ENCODE measurements at regions not wholly inside any gene's neighbourhood (a gene's known extent, or its start where the extent isn't known, plus 50 kb on each side); places are given as distances from the start of the nearest gene placed in this dataset.
"Not testable (repeated sequence)": the region's sequence is repeated elsewhere in the genome, so short reads cannot be mapped to it uniquely, and the experiment has no call there.

DNA sequence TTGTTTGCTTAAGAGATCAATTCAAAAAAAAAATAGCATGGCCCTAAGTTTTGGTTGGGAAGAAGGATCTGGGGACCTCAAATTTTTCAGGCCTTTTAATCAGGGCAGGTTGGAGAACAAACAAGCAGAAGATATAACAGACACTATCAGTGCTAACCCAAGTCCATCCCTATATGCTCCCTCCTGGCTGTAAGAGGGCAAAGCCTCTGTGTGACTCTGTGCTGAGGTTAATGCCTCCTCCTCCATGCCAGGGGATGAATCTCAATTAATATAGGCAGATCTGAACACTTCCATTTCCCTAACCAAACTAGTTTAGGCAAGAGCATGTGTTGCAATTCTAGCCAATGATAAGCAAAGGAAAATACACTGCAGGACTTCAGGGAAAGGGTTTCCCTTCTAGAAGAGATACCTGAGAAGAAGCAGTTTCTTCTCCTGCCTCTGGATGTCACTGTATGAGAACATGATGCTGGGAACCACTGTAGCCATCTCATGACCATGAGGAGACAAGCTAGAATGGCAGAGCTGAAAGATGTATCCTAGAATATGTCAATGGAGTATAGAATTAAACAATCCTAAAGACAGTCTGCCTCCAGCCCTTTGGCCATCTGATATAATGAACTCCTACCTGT lies 76.0 kb downstream of the CHD9NB start:
- no peak for DNase-seq

DNA sequence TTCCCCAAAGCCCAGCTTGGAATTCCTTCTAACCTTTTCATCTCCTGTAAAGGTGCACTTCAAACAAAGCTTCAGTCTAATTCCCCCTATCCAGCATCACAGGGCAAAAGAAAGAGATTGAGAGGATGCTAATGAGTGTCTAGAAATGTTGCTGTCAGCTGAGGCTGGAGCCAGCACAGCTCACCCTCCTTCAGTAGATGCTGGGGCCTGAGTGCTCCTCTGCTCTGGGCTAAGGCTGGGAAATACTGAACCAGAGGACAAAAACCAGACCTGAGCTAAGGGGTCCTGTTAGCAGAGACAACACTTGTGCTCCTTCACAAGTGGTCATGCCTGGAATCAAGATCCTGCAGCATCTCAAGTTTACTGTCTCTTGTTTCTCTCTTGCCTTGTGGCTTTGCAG lies 85.0 kb downstream of the CHD9NB start:
- DNase-seq, result no peak

DNA sequence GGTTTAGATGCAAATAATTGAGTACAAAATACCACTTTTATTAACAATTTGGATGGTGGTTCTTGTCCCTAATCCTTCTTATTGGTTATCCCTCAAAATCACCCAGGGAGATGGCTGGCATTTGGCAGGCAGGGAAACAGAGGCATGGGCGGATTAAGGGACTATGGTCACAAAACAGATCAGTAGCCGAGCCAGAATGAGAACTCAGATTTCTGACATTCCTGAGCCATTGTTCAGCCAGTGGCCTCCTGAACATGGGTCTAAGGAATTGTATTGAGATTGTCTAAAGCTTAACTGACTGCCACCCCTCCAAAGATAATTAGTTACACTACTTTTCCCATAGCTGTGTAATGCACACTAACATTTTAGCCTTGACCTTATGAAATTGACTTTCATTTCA lies 88.4 kb downstream of the CHD9NB start:
- no peak for DNase-seq

DNA sequence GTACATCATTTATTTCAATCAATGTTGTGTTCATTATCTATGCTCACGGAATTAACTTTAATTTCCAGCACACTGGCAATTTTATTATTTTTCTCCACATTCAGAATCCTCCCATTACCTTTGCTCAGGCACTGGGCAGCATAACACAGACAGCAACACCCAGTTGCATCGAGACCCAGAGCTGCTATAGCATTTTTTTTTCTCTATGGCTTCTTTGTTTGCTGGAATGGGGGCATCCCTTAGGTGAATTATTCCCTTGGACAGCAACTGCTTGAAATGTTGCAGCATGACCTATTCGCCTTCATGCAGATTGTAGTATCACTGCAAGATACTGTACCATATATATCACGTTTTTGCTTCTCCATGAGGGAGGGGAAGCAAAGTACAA lies 88.8 kb downstream of the CHD9NB start:
- no peak for DNase-seq

DNA sequence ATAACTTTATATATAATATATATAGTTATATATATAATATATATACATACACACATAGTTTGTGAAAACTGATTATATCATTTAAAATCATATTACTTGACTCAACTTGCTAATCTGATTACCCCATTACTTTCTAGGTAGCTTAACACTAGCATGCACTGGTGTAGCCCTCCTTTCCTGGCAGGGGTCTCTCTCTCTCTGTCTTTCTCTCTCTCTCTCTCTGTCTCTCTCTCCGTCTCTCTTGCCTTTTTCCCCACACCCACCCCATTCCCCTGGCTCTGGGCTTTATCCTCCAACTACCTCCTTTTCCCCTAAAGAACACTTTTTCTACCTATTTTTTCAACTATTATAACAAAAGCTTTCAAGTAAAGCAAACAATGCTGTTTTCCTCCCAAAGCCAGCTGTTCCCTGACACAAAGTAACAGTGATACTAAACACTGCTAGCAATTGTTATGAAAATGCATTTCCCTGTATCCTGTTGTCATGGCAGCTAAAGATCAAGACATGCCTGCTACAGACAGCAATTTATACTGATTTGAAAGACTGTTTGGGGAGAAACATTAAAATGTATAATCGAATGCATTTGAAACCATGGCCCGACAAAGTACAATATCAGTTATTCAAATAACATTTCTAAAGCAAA lies 89.4 kb downstream of the CHD9NB start:
- DNase-seq, result no peak

DNA sequence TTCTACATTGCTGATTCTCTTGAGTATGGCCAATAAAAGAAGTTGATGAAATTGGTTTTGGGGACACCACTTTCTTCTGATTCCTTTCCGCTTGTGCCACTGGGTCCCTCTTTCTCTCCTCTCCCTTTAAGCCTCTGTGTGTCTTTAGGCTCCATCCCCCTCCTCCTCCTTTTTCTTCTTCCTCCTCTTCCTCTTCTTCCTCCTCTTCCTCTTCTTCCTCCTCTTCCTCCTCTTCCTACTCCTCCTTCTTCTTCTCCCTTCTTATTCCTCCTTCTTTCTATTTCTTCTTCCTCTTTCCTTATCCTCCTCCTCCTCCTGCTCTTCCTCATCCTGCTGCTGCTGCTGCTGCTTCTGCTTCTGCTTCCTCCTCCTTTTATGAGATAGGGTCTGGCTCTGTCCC lies 93.7 kb downstream of the CHD9NB start:
- DNase-seq, result no peak

DNA sequence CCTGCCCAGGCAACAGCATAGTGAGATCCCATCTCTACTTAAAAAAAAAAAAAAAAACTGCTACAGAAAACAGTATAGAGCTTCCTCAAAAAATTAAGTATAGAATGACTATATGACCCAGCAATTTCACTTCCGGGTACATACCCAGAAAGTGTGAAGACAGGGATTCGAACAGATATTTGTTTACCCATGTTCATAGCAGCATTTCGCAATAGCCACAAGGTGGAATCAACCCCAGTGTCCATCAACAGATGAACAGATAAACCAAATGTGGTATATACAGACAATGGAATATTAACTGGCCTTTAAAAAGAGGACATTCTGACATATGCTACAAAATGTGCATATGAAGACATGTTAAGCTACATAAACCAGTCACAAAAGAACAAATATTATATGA lies 95.5 kb downstream of the CHD9NB start:
- DNase-seq, result no peak

DNA sequence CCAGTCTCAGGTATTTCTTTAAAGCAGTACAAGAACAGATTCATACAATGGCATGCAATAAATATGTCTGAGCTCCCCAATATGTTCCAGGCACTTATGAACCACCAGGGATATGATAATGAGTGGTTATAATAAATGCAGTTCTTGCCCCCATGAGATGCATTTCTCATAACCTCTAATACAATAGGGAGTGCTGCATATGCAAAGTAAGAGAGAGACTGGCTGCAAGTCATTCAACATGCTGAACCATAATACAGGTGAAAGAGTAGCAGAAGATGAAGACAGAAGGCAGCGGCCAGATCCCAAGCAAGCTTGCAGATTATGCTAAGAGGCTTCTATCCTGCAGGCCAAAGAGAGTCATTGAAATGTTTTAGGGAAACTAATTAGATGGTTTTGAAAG lies 96.7 kb downstream of the CHD9NB start:
- DNase-seq, result no peak

DNA sequence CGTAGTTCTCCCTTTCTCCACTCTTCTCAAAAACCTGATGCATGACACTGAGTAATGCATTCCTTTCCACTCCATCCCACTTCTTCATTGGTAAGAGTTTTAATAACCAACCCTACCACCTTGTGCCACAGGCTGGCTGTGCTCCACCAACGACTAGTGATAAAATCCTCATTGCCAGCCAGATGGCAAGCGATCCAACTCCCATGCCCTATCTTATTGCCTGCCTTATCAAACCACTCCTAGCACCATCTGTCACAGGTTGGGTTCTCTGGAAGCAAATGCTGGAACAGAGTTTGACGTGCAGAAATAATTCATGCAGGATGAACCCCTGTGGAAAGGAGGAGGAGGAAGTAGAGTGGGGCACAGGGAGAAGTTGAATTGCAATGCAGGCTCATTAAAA lies 99.5 kb downstream of the CHD9NB start:
- no peak for DNase-seq

DNA sequence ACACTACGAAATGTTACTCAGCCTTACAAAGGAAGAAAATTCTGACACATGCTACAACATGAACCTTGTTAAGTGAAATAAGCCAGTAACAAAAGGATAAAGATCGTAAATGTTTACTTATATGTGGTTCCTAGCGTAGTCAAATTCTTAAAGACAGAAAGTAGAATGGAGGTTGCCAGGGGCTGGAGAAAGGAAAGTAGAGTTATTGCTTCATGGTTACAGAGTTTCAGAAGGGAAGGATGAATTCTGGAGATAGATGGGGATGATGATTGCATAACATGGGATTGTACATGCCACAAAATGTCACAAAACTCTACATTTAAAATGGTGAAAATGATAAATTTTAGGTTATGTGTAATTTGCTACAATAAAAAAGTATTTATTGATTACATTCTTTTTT lies 103.8 kb downstream of the CHD9NB start:
- no peak for DNase-seq

DNA sequence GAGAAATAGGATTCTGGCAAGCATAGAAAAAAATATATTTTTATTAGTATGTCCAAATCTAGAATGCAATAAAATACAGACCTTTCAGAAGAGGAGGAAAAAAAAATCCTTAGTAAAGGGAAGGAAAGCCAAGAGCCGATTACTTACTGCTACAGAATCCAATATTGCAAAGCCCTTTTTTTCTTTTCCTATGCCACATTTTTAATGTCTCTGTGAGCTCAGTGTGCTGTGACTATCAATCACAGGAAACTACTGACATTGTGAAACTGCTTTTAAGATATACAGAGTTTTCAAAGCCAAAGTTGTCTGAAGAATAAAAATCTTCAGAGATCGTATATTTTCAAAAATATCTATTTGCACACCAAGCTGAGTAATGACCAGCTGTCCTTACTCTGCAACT lies 120.4 kb downstream of the CHD9NB start:
- DNase-seq, result no peak

DNA sequence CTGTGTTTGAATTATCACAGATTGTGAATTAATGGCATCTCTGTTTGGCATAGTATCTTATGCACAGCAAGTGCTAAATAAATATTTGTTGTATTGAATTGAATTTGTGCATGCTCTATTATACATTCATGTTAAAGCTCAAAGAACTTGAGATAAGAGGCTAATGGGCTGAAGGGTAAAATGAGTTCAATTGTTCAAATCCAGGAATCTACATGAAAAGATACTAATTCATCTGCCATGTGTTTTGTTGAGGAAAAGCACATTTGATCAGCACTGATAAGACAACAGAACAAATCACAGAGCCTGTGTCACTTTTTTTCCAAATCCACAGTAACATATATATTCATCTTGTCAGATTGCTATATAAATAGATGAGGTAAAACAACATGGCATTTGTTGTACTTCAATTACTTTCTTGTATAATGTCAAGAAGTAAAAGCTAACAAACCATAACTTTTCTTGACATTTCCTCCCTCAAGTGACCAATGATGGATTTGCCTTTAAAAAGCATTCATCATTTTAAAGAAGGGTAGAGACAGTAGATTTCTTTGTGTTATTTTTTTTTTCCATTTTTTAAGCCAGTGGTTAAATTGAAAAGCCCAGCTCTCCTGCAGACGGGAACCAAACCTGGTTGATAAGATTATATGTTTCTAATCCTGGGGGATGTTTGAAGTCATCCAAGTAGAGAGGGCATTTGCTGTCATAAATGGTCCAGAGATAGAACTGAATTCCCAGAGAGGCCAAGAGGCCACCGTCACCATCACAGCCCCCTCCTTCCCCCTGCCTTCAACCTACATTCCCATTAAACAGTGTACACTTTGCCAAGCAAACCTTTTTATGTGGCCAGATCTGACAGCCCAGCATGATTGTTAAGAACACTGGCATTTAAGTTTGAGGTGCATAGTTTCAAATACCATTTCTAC lies 123.0 kb downstream of the CHD9NB start:
- DNase-seq, result no peak

DNA sequence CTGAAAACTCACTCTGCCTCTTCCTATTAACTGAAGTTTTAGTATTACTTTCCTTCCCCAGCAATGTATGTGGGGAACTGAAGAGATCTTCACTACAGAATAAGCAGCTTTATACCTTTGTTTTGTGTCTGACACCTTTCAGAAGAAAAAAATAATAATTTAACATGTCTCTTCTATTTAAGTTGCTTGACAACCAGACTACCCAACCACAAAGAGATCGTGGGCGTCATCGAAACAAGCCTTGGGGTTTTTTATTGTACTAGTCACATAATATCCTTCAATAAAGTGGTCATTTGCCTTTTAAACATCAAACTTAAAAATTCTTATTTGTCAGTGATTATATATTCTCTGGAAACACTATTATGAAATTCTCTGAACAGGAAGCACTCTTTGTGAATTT lies 123.7 kb downstream of the CHD9NB start:
- DNase-seq, result no peak

DNA sequence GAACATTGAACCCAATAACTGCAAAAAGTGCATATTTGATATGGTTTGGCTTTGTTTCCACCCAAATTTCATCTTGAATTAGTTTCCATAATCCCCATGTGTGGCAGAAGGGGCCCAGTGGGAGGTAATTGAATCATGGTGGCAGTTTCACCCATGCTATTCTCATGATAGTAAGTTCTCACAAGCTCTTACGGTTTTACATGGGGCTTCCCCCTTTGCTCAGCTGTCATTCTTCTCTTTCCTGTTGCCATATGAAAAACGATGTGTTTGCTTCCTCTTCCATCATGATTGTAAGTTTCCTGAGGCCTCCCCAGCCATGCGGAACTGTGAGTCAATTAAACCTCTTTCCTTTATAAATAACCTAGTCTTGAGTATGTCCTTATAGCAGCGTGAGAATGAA lies 127.6 kb downstream of the CHD9NB start:
- no peak for DNase-seq

DNA sequence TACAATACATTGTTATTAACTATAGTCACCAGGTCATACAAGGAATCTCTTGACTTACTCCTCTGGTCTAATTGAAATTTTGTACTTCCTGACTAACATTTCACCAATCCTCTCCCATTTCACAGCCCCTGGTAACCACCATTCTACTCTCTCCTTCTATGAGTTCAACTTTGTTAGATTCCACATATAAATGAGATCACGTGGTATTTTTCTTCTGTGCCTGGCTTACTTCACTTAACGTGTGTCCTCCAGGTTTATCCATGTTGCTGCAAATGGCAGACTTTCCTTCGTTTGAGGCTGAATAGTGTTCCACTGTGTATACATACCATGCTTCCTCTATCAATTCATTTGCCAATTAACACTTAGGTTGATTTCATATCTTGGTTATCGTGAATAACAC lies 128.5 kb downstream of the CHD9NB start:
- DNase-seq, result no peak

DNA sequence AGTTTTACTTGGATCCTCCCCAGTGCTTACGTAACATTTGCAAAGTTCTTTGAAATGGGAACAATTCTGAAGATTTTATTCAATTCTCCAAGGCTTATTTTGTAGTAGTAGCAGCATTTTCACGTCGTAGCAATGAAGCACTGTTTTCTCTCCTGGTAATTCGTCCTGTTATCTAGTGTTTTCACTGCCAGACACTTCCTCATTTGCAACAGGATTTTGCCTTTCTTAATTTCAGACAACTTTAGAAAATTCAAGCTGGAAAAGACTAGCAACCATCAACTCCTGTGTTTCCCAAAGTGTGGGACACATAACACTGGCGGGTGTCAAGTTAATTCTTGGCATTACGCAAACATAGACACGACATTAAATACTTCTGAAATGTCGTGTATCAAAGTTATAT lies 131.6 kb downstream of the CHD9NB start:
- no peak for DNase-seq

DNA sequence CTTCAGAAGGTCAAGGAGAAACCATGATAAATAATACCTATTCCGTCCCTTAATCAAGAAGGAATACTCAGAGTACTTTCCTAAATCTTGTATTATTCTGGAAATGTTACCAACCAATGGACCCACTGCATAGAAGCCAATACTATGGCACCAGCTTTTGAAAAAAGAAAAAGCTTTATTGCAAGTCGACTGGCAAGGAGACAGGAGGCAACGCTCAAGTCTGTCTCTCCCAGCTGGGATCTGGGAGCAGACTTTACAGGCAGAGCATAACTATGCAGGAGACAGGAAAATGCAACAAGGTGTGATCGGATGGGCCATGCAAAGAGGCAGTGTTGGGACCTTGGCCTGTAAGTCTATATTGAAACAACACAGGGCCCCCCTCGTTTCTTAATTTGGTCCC lies 132.4 kb downstream of the CHD9NB start:
- no peak for DNase-seq

DNA sequence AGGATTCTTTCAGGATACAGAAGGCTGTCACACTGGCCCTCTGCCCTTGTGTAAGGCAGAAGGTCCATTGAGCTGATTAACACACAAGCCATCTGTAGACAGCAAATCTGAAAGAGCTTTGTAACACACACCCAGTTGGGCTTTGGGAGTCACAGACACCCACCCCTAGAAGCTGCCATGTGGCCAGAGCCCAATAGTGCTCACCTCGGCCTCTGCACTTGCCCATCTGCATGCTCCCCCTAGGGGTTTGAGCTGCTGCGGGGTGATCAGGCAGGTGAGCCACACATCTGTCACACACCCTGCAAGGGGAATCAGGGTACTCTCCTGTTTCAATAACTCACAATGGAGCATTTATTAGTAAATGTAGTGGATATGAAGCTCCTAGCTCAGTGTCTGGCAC lies 138.3 kb downstream of the CHD9NB start:
- DNase-seq, result no peak

DNA sequence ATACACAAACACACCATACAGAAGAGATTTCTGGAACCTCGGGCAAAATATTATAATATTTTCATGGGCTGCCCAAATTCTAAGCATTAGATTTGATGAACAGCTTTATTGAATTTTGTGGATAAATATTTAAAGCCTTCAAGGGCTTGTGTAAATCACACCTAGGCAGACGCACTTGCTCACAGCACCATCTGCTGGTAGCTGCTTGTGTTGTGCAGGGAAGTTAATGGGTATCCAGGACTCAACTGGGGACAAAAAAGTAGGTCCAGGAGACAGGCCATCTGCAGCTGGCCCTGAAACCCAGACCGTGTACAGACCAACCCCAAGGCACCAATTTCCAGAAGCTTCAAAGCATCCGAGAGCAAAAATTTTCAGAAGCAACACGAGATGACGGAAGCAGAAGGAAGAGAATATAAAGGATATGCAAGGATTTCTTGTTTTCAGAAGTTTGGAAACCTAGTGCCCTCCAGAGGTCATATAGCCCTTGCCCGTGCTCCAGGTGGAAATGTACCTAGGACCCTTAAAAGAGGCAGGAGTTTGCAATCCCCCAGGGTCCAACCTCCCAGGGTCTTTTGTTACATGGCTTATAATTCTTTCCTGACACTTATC lies 140.0 kb downstream of the CHD9NB start:
- DNase-seq, result no peak

DNA sequence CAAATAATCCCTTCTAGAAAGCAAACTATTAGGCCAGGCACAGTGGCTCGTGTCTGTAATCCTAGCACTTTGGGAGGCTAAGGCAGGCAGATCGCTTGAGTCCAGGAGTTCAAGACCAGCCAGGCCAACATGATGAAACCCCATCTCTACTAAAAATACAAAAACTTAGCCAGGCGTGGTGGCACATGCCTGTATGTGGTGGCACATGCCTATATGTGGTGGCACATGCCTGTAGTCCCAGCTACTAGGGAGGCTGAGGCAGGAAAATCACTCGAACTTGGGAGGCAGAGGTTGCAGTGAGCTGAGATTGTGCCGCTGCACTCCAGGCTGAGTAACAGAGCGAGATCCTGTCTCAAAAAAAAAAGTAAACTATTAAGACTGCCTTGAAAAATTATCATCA lies 144.6 kb downstream of the CHD9NB start:
- not testable (repeated sequence) for DNase-seq

DNA sequence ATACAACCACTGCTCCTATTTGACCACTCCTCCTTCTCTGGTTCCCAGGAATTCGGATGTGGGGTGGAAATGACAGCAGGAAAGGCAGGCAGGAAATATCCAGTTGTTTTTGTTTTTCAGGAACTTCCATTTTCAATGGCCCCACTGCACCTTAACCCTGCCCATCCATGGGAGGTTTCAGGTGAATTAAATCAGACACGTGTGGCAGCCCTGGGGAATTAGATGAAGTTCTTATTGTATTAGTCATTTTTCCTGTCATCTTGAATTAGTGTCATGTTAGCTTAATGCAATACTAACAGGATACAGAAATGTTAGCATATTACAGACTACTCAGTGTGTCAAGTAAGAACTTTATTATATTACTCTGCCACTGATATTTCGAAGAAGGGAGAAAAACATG lies 146.4 kb downstream of the CHD9NB start:
- no peak for DNase-seq

DNA sequence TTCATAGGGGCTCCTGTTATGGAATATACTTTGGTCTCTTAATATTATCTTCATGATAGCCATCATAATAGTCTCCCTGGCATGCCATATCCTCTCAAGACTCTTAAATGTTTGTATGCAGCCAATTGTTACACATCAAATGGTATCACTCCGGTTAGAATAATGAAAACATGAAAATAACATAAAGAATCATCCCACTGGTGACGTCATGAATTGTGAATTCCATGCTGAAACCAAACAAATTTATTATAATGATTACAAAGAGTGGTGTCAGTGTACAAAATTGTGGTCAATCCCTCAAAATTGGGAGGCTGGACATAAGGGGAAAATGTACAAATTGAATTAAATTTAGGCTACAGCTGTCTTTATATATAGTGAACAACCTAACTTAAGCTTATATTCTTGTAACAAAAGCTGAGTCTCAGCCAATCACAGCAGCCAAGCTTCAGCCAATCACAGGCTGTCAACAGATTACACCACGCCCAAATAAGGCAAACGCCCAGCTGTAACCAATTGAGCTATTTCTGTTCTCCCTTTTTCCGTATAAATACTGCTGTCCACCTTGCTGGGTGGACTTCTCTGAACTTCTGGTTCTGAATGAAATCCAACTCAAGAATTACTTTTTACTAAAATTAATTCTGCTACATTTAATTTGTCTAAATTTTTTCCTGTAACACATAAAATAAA lies 156.1 kb downstream of the CHD9NB start:
- no peak for DNase-seq

DNA sequence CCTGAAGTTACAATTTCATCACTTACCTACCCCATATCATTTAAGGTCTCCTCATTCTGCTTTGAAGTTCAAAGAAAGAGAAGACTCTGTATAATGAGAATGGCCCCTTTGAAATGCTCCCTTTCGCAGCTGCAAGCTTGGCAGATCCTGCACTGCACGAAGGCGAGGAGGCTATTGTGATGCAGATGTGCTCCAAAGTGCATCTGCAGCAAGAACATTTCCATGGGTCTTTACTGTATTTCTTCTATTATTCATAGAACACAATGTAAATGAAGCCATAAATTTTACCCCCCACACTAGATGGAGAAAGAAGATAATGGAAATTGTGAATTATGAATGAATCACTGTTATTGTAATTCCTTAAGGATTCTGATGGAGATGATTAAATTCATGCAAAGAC lies 178.7 kb downstream of the CHD9NB start:
- no peak for DNase-seq
